GM18505 (cell line): ENCODE measurements at regions not wholly inside any gene's neighbourhood (a gene's known extent, or its start where the extent isn't known, plus 50 kb on each side); places are given as distances from the start of the nearest gene placed in this dataset.

ENCODE experiments used
- ATAC-seq: cut with Tn5 transposase; IDR thresholded peaks from one replicate; pipeline ENCODE4 v1.9.1; 2021; ENCODE audit not compliant: unreplicated experiment
- POLR2A ChIP-seq: IDR thresholded peaks from 4 replicates; pipeline ENCODE4 v1.6.1; 2011; ENCODE audit warnings: borderline replicate concordance; ENCODE audit not compliant: insufficient read depth, insufficient read length; ENCODE audit errors: extremely low read depth

GRCh38 chr5:124649491-124650146, 96.8 kb downstream of the ZNF608 start:
- no peak for TF ChIP-seq POLR2A
- peak; percentile 70 for ATAC-seq

DNA sequence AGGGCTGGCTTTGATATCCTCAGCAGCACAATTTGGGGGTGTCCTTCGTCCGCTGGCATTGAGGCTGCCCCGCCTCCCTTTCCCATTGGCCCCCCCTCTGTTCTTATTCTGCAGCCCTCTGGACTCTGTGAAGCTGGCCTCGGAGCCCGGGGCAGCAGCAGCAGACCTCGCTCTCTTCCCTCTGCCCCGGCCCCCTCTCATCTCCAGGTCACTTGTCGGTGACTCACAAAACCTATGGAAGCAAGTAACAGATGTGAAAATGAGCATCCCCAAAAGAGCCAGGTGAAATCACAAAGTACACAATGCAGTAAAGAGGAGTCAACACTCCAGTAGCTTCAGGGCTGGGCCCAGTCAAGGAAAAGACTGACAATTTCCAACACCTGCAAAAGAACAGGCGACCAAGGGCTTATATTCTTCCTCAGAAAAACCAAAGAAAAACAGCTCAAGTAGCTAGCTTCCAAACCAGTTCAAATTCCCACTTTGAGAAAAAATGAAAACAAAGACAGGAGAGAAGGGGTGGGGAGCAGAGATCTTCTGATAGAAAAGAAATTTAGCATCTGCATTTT, 97.5 kb downstream of the ZNF608 start:
- no peak for TF ChIP-seq POLR2A
- ATAC-seq, result no peak

DNA sequence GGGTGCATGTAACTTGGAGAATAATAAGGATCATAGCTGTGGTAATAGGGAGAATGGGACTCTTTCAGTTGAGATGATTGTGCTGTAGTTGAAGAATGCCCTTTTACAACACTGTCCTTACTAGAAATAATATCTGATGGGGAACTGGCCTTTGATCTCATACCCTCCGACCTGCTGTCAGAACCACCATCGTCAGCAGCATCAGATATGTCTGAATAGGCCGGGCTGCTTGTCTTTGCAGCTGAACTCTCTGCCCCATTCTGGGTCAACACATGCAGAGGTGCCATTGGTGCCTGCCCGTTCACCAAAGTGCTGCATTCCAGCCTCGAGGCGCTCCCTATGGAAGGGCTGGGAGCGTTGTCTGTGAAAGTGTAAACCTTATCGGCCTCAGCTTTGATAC, 99.1 kb downstream of the ZNF608 start:
- ATAC-seq, result no peak
- TF ChIP-seq POLR2A, result no peak

DNA sequence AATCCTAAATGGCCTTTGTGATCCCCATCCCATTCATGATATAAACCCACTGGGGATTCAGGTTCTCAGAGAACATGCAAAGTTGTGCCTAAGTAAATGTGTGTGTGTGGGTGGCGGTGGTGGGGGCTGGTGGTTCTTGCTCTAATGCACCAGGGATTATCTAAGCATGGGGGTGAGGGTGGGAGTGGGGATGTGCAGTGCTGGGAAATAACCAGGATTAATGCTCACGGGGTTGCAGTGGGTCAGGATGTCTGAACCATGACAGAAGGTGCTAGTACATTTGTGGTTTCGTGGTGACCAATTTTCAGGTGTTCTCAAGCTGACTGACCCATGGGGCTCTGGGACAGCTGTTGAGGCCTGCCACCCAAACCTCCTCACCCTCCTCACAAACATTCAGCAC, 101.0 kb downstream of the ZNF608 start:
- no peak for TF ChIP-seq POLR2A
- no peak for ATAC-seq

DNA sequence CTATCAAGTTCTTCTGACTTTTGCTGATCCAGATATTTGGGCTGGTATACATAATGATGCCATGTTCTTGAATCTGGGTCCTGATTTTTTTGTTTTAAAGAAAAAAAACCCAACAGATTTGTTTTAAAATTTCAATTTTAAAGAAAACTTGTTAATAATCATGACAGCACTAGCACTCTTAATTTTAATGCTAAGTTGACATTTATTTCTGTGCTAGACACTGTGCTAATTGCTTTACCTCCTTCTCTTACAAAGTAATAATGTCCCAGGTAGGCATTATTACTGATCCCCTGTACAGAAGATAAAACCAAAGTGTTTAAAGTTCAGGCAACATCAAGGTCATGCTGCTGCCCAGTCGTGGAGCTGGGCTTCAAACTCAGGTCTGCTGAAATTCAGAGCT, 101.9 kb downstream of the ZNF608 start:
- no peak for ATAC-seq

GRCh38 chr5:124644138-124644537, 102.3 kb downstream of the ZNF608 start:
- TF ChIP-seq POLR2A, result no peak
- no peak for ATAC-seq

More for the DNA sequence above, 101.9 kb downstream of the ZNF608 start:
- TF ChIP-seq POLR2A, result no peak

- ATAC-seq, result no peak
- TF ChIP-seq POLR2A, result no peak
Observed at GRCh38 chr5:124643336-124643735, 103.1 kb downstream of the ZNF608 start.

- no peak for TF ChIP-seq POLR2A
- ATAC-seq, result peak; percentile 53
Observed at GRCh38 chr5:124642151-124642550, 104.3 kb downstream of the ZNF608 start.

GRCh38 chr5:124641154-124641792, 105.2 kb downstream of the ZNF608 start:
- ATAC-seq, result no peak
- TF ChIP-seq POLR2A, result no peak

GRCh38 chr5:124639095-124639665, 107.3 kb downstream of the ZNF608 start:
- no peak for ATAC-seq
- TF ChIP-seq POLR2A, result no peak

DNA sequence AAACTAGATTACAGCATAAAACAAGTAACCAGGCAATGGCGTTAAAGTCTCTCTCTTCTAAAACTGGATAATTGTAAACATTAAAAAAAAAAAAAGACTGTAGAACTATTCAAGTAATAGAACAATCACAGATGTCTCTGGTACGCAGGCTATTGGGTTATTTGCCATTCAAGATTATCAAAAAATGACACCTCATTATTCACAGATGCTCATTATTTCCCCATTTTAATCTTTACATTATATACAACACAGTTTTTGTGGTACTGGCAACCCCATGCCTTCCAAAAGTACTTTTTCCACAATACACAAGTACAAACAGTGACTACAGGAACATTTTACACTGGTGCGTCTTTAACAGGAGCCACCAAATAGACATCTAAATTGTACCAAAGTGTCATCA, 109.4 kb downstream of the ZNF608 start:
- no peak for TF ChIP-seq POLR2A
- no peak for ATAC-seq

GRCh38 chr5:124634741-124635323, 111.6 kb downstream of the ZNF608 start:
- ATAC-seq, result no peak
- TF ChIP-seq POLR2A, result no peak

GRCh38 chr5:124634228-124634739, 112.2 kb downstream of the ZNF608 start:
- TF ChIP-seq POLR2A, result no peak
- no peak for ATAC-seq
